Right kidney (tissue), 1 donor: ENCODE measurements at regions not wholly inside any gene's neighbourhood (a gene's known extent, or its start where the extent isn't known, plus 50 kb on each side); places are given as distances from the start of the nearest gene placed in this dataset.

Source experiments
- DNase-seq: peaks from one replicate; pipeline ENCODE4 v3.0.0-alpha.2; 2016

GRCh38 chr3:180284331-180285110, 247.8 kb upstream of the PEX5L start:
- no peak for DNase-seq

- no peak for DNase-seq
These were observed 251.0 kb upstream of the PEX5L start for GRCh38 chr3:180287703-180288102.

- DNase-seq: no peak
These were observed 252.1 kb upstream of the PEX5L start for GRCh38 chr3:180288816-180289215.

- no peak for DNase-seq
These were observed 253.6 kb upstream of the PEX5L start for GRCh38 chr3:180290300-180290699.

- no peak for DNase-seq
These were observed 257.7 kb upstream of the PEX5L start for GRCh38 chr3:180294282-180295027.

GRCh38 chr3:180295811-180296210, 259.1 kb upstream of the PEX5L start:
- no peak for DNase-seq

- DNase-seq: no peak
These were observed 260.2 kb upstream of the PEX5L start for GRCh38 chr3:180296971-180297370.

- no peak for DNase-seq
These were observed 269.4 kb upstream of the PEX5L start for GRCh38 chr3:180306155-180306554.

GRCh38 chr3:180306691-180307090, 270.0 kb upstream of the PEX5L start:
- no peak for DNase-seq

- no peak for DNase-seq
These were observed 274.5 kb upstream of the PEX5L start for GRCh38 chr3:180311242-180311641.

- DNase-seq: no peak
These were observed 279.6 kb upstream of the PEX5L start for GRCh38 chr3:180316321-180316720.

- DNase-seq: no peak
These were observed 282.5 kb upstream of the TTC14 start for GRCh38 chr3:180319461-180319860.

- DNase-seq: no peak
These were observed 281.3 kb upstream of the TTC14 start for GRCh38 chr3:180320631-180321030.

GRCh38 chr3:180321534-180321933, 280.4 kb upstream of the TTC14 start:
- no peak for DNase-seq

- no peak for DNase-seq
These were observed 279.1 kb upstream of the TTC14 start for GRCh38 chr3:180322829-180323228.

- no peak for DNase-seq
These were observed 277.2 kb upstream of the TTC14 start for GRCh38 chr3:180324791-180325190.

- no peak for DNase-seq
These were observed 276.4 kb upstream of the TTC14 start for GRCh38 chr3:180325533-180325932.

- no peak for DNase-seq
These were observed 276.0 kb upstream of the TTC14 start for GRCh38 chr3:180325958-180326357.

GRCh38 chr3:180329187-180329586, 272.8 kb upstream of the TTC14 start:
- DNase-seq: no peak

- DNase-seq: no peak
These were observed 272.1 kb upstream of the TTC14 start for GRCh38 chr3:180329847-180330246.

- no peak for DNase-seq
These were observed 271.5 kb upstream of the TTC14 start for GRCh38 chr3:180330440-180330839.

GRCh38 chr3:180332608-180333007, 269.4 kb upstream of the TTC14 start:
- DNase-seq: no peak

GRCh38 chr3:180335050-180335449, 266.9 kb upstream of the TTC14 start:
- DNase-seq: no peak

GRCh38 chr3:180340395-180340794, 261.6 kb upstream of the TTC14 start:
- no peak for DNase-seq
